ENCODE measurements at regions not wholly inside any gene's neighbourhood (a gene's known extent, or its start where the extent isn't known, plus 50 kb on each side); places are given as distances from the start of the nearest gene placed in this dataset.
"Not testable (repeated sequence)": the region's sequence is repeated elsewhere in the genome, so short reads cannot be mapped to it uniquely, and the experiment has no call there.

GRCh38 chr11:48901381-48902152, 82.1 kb downstream of the TRIM51G start:
- TF ChIP-seq CTCF (conservative IDR thresholded peaks at IDR 0.05; ENCODE audit: low read depth in 2 of 2); POLR2AphosphoS5 (IDR thresholded peaks at IDR 0.05; ENCODE audit: low read depth); EZH2 (IDR thresholded peaks at IDR 0.05; ENCODE audit: low read depth, unreplicated experiment); EZH2phosphoT487 (IDR thresholded peaks at IDR 0.05; ENCODE audit: unreplicated experiment); JUNB (IDR thresholded peaks at IDR 0.05; ENCODE audit: unreplicated experiment); CREB1 (CRISPR knock-in tag; IDR thresholded peaks at IDR 0.05; ENCODE audit: low read depth); ZNF114 (CRISPR knock-in tag; IDR thresholded peaks at IDR 0.05); REST (IDR thresholded peaks at IDR 0.05; ENCODE audit: unreplicated experiment): not testable (repeated sequence)

All from GM23338 (cell line).